GM12865 (cell line): ENCODE measurements at regions not wholly inside any gene's neighbourhood (a gene's known extent, or its start where the extent isn't known, plus 50 kb on each side); places are given as distances from the start of the nearest gene placed in this dataset.

Source experiments
- DNase-seq: peaks from one replicate; pipeline ENCODE4 v3.0.0; 2010; ENCODE audit warnings: low read depth
- H3K4me3 ChIP-seq: 2 replicates; pipeline ENCODE4 v1.5.1; 2011; ENCODE audit warnings: mild to moderate bottlenecking, low read depth, low read length, control low read depth
- TF ChIP-seq, protein P1 (sequence below): IDR thresholded peaks from 2 replicates; pipeline ENCODE4 v1.5.1; 2011; ENCODE audit warnings: low read length, control low read depth, low read depth, inconsistent platforms; ENCODE audit not compliant: insufficient read depth; ENCODE audit errors: missing control alignments

DNA sequence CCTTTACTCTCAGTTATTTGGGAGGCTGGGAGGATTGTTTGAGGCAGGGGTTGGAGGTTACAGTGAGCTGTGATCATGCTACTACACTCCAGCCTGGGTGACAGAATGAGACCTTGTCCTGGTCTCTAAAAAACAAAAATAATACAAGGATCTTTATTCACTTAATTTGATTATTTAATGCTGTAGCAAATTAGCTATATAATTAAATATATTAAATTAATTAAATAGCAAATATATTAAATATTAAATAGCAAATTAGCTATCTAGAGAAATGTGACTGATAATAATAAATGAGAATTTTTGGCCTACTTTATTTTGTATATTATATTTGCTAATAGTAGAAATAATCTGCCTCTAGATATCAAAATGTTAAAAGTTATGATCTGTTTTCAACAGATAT is 298.8 kb upstream of the NAV3 start:
- TF ChIP-seq, protein P1, sequence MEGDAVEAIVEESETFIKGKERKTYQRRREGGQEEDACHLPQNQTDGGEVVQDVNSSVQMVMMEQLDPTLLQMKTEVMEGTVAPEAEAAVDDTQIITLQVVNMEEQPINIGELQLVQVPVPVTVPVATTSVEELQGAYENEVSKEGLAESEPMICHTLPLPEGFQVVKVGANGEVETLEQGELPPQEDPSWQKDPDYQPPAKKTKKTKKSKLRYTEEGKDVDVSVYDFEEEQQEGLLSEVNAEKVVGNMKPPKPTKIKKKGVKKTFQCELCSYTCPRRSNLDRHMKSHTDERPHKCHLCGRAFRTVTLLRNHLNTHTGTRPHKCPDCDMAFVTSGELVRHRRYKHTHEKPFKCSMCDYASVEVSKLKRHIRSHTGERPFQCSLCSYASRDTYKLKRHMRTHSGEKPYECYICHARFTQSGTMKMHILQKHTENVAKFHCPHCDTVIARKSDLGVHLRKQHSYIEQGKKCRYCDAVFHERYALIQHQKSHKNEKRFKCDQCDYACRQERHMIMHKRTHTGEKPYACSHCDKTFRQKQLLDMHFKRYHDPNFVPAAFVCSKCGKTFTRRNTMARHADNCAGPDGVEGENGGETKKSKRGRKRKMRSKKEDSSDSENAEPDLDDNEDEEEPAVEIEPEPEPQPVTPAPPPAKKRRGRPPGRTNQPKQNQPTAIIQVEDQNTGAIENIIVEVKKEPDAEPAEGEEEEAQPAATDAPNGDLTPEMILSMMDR: no peak
- H3K4me3 ChIP-seq: no peak overlapping the region
- DNase-seq: no peak

DNA sequence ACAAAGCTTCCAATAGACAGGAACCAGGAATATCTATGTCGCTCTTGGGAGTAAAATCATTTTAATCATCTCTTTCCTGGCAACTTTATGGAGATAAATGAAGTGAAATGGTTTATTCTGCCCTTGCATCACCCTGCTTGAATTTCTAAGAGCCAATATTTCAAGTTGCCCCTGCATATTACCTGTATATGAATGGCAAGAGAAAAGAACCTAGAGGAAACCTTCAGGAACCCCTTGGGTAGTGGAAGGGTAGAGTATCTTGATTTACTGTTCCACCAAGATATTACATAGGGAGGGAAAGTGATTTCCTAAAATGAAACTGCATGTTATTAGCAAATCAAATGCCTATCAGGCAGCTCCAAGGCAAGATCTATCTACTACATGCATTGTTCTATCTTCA is 308.4 kb upstream of the NAV3 start:
- no peak overlapping the region for H3K4me3 ChIP-seq
- TF ChIP-seq, protein P1: no peak
- no peak for DNase-seq

GRCh38 chr12:77521508-77522115 is 309.1 kb upstream of the NAV3 start:
- TF ChIP-seq, protein P1: no peak
- H3K4me3 ChIP-seq: no peak overlapping the region
- no peak for DNase-seq

DNA sequence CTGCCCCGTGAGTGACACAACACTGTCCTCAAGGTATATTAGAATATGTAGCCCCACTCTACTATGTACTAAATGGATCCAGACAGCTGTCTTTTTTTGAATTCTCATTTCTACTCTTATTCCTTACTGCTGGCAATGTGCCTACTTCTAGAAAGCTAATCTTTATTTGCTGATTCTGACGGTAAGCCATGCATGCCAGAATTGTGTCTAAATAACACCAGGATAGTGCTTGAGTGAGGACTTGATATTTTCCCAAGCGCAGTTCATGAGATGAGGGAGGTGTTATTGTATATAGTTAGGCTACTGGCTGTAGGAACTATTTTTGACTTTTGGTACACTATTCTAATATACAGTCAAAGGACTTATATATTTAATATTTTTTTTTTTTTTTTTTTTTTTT is 316.2 kb upstream of the NAV3 start:
- DNase-seq: no peak
- H3K4me3 ChIP-seq: no peak overlapping the region

GRCh38 chr12:77510985-77511384 is 319.7 kb upstream of the NAV3 start:
- no peak overlapping the region for H3K4me3 ChIP-seq
- TF ChIP-seq, protein P1: no peak
- DNase-seq: no peak

More for the DNA sequence above, 316.2 kb upstream of the NAV3 start:
- TF ChIP-seq, protein P1: no peak

GRCh38 chr12:77504466-77504865 is 326.2 kb upstream of the NAV3 start:
- TF ChIP-seq, protein P1: no peak
- no peak for DNase-seq
- H3K4me3 ChIP-seq: no peak overlapping the region

DNA sequence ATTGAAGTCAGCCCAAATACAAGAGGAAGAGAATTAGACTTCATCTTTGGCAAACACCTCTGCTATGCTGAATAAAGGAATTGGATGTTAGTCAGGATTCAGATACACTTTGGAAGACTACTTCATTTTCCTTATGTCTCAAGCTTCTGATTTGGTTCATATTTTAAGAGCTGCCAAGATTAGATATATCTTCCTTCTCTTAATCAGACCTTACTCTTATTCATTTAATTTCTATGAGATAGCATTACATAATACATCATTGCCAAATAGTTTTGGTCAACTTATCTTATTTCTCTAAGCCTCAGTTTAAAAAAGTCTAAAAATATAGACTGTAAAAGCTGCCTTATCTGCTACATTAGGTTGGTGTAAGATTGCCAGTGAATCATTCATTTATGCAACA is 330.6 kb upstream of the NAV3 start:
- TF ChIP-seq, protein P1: no peak
- DNase-seq: no peak
- no peak overlapping the region for H3K4me3 ChIP-seq
